HG02763 (cell line): ENCODE measurements at regions not wholly inside any gene's neighbourhood (a gene's known extent, or its start where the extent isn't known, plus 50 kb on each side); places are given as distances from the start of the nearest gene placed in this dataset.
"Not testable (repeated sequence)": the region's sequence is repeated elsewhere in the genome, so short reads cannot be mapped to it uniquely, and the experiment has no call there.

Experiments
- ATAC-seq: cut with Tn5 transposase; IDR thresholded peaks from one replicate; pipeline ENCODE4 v1.9.1; 2021; ENCODE audit warnings: mild to moderate bottlenecking, moderate library complexity; ENCODE audit not compliant: unreplicated experiment

DNA sequence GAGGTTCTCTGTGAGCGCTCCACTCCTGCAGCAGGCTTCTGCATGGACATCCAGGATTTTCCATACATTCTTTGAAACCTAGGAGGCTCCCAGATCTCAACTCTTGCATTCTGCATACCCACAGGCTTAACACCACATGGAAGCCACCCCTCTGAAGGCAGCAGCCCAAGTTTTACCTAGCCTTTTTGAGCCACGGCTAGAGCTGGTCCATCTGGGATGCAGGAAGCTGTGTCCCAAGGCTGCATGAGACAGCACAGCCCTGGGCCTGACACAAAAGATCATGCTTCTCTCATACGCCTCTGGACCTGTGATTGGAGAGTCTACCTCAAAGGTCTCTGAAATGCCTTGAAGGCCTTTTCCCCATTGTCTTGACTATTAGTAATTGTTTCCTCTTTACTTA, 53.6 kb upstream of the RPRM start:
- ATAC-seq: no peak

DNA sequence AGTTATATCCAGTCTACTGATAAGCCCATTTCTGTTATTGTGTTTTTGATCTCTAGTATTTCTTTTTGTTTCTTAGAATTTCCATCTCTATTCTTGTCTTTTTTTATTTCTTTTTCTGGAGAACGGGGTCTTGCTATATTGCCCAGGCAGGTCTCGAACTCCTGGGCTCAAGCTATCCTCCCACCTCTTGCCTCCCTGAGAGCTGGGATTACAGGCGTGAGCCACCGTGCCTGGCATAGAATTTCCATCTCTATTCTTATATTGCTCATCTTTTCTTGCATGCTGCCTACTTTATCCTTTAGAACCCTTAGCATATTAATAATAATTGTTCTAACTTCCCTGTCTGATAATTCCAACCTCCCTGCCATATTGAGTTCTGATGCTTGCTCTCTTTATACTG, 55.2 kb upstream of the RPRM start:
- not testable (repeated sequence) for ATAC-seq

GRCh38 chr2:153534590-153534989, 56.0 kb upstream of the RPRM start:
- ATAC-seq: not testable (repeated sequence)

GRCh38 chr2:153536115-153536514, 57.6 kb upstream of the RPRM start:
- ATAC-seq: no peak

- ATAC-seq: not testable (repeated sequence)
Observed at GRCh38 chr2:153538102-153538501, 59.5 kb upstream of the RPRM start.

DNA sequence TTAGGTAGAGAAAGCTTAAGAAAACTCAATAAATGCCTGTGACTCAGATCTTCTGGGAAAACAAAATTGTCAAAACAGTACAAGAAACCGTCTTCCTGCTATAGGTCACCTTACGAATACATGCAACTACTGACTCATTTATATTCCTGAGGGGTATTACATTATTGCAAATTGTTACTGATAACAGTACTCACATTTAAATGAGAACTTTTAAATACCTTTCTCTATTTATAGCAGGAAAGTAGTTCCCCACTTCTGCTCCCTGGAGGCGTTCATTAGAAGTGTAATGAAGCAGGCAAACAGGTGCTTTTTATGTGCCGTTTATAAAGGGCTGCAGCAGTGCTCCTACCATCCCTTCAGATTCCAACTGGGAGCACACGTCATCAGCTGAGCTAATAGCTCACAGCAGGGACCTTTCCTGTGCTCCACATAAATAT, 65.1 kb upstream of the RPRM start:
- ATAC-seq: peak; percentile 64

GRCh38 chr2:153546358-153546757, 67.8 kb upstream of the RPRM start:
- no peak for ATAC-seq

DNA sequence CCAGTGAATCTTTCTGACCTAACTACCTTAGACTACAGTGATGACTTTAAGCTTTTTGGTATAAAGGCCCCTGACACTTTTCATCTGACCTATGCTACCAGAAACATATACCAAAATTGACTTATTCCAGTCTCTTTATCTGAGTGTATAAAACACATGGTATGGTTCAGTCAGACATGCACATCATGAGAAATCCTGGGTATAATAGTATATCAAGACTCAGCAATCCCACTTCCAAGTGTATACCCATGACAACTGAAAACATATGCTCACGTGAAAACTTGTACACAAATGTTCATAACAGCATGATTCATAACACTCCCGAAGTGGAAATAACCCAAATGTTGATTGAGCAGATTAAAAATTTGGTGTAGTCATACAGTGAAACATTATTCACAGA, 70.0 kb upstream of the RPRM start:
- no peak for ATAC-seq

DNA sequence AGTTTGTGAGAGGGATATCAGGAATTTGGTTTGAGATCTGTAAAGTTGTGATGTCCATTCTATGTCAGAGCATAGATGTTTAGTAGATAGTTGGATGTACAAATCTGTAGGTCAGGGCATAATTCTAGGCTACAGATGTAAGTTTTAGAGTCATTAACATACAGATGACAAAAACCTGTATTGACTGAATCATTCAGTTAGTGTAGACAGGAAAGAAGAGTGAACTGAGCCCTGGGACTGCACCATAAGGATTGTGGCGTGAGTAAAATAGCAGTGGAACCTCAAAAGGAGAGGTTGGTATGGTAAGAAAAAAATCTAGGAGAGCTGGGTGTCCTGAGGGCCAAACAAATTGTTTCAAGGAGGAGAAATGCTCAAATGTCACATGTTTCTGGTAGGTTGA, 73.1 kb upstream of the RPRM start:
- ATAC-seq: no peak

DNA sequence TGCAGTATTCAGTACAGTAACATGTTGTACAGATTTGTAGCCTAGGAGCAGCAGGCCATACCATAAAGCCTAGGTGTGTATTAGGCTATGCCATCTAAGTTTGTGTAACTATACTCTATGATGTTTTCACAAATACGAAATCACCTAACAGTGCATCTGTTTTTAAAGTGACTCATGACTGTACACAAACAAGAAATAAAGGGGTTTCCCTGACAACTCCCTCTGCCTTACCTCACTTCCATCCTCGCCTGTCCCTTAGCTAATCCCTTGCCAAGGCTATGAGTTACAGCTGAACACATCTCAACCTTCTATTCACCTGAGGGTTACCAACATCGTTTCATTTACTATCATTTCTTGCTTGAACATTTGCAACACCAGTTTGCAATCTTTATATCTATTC, 78.6 kb upstream of the RPRM start:
- no peak for ATAC-seq

DNA sequence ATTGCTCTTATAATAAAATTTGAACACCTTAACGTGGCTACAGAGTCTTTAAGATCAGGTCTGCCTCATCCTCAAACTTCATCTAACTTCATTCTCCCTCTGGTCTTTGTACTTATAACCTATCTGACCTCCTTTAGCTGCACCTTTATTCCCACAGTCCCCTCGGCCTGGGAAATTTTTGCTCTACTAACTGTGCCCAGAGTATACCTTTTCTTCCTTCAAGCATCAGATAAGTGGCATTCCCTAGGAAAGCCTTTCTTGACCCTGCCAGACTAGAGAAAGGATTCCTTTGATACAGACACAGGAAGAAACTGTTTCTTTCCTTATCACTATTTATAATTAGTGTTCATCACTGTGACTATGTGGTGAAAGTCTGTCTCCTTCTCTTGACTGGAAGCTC, 79.2 kb upstream of the RPRM start:
- ATAC-seq: no peak

- ATAC-seq: no peak
Observed at GRCh38 chr2:153558247-153558646, 79.7 kb upstream of the RPRM start.

GRCh38 chr2:153567367-153567766, 88.8 kb upstream of the RPRM start:
- ATAC-seq: no peak

GRCh38 chr2:153568105-153568504, 89.5 kb upstream of the RPRM start:
- no peak for ATAC-seq

- ATAC-seq: no peak
Observed at GRCh38 chr2:153575171-153575853, 96.8 kb upstream of the RPRM start.

DNA sequence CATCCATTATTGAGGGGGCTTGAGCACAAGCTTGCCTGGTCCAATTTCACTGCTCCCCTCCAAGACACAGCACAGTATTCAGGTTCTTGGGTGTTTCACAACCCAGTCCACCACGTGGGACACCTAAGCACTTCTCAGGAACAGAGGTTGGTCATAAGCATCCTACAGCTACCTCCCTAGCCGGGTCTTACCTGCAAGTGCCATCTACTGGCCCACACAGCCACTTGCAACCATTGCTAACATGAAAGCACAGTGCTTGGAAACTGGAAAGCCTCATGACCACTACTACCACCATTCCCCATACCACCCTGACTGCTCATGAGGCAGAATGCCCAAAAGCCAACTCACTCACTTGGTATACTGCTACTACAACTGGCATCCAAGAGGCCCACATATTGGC, 105.7 kb upstream of the RPRM start:
- no peak for ATAC-seq

DNA sequence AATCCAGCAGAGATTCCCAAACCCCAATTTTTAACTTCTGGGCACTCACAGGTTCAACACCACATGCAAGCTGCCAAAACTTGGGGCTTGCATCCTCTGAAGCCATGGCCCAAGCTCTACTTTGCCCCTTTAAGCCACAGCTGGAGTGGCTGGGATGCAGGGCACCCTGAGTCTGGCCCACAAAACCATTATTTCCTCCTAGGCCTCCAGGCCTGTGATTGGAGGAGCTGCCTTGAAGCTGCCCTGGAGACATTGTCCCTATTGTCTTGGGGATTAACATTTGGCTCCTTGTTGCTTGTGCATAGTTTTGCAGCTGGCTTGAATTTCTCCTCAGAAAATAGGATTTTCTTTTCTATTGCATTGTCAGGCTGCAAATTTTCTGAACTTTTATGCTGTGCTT, 109.8 kb upstream of the RPRM start:
- no peak for ATAC-seq

GRCh38 chr2:153589586-153589985, 111.0 kb upstream of the RPRM start:
- ATAC-seq: no peak

DNA sequence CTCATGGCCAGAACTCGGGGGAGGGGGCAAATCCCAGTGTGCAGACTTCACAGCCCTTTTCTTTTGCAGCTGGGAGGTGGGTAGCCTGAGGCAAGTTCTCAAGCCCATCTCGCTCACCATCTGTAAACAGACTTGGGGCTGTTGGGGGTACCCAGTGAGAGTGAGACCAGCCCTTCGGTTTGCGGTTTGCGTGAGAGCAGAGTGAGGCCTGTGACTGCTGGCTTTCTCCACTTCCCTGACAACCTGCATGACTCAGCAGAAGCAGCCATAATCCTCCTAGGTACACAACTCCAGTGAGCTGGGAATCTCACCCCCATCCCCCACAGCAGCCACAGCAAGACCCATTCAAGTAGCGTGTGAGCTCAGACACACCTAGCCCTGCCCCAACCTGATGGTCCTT, 114.5 kb upstream of the RPRM start:
- ATAC-seq: not testable (repeated sequence)

- no peak for ATAC-seq
Observed at GRCh38 chr2:153595939-153596338, 117.4 kb upstream of the RPRM start.

- no peak for ATAC-seq
Observed at GRCh38 chr2:153601812-153602211, 123.2 kb upstream of the RPRM start.

- no peak for ATAC-seq
Observed at GRCh38 chr2:153604133-153604532, 125.6 kb upstream of the RPRM start.

- no peak for ATAC-seq
Observed at GRCh38 chr2:153606623-153607022, 128.1 kb upstream of the RPRM start.
